ENCODE measurements at regions not wholly inside any gene's neighbourhood (a gene's known extent, or its start where the extent isn't known, plus 50 kb on each side); places are given as distances from the start of the nearest gene placed in this dataset.

GRCh38 chr1:232579466-232579865 lies 50.5 kb downstream of the SIPA1L2 start:
- TF ChIP-seq ZNF274 (IDR thresholded peaks at IDR 0.05; ENCODE audit: low read depth, low read length) (no peak), YY1 (IDR thresholded peaks at IDR 0.05; ENCODE audit: insufficient read depth, insufficient read length) (no peak)
